Effector memory CD4-positive, alpha-beta T cell (primary cell): ENCODE measurements at regions not wholly inside any gene's neighbourhood (a gene's known extent, or its start where the extent isn't known, plus 50 kb on each side); places are given as distances from the start of the nearest gene placed in this dataset.

Source experiments
- DNase-seq, 3 donors: peaks; one replicate each; pipeline ENCODE4 v3.0.0-alpha.2; 2020
- H3K27ac ChIP-seq: 2 replicates; pipeline ENCODE4 v1.7.0; 2013; ENCODE audit warnings: mild to moderate bottlenecking, low read length, moderate library complexity; ENCODE audit not compliant: insufficient read depth, poor library complexity, severe bottlenecking
- H3K27me3 ChIP-seq: replicated peaks from 2 replicates; pipeline ENCODE4 v1.7.0; 2013; ENCODE audit warnings: mild to moderate bottlenecking, low read length; ENCODE audit not compliant: insufficient read depth, control insufficient read depth, poor library complexity, severe bottlenecking
- H3K36me3 ChIP-seq: 2 replicates; pipeline ENCODE4 v1.7.0; 2013; ENCODE audit warnings: mild to moderate bottlenecking, low read length, moderate library complexity; ENCODE audit not compliant: control insufficient read depth, insufficient read depth
- H3K4me1 ChIP-seq: 2 replicates; pipeline ENCODE4 v1.7.0; 2013; ENCODE audit warnings: low read length, mild to moderate bottlenecking; ENCODE audit not compliant: control insufficient read depth, insufficient read depth, poor library complexity, severe bottlenecking
- H3K4me3 ChIP-seq: 2 replicates; pipeline ENCODE4 v1.7.0; 2013; ENCODE audit warnings: low read length, low read depth, mild to moderate bottlenecking; ENCODE audit not compliant: insufficient read depth, poor library complexity, severe bottlenecking
- H3K9me3 ChIP-seq: 2 replicates; pipeline ENCODE4 v1.7.0; 2013; ENCODE audit warnings: mild to moderate bottlenecking, low read length, moderate library complexity; ENCODE audit not compliant: control insufficient read depth

DNA sequence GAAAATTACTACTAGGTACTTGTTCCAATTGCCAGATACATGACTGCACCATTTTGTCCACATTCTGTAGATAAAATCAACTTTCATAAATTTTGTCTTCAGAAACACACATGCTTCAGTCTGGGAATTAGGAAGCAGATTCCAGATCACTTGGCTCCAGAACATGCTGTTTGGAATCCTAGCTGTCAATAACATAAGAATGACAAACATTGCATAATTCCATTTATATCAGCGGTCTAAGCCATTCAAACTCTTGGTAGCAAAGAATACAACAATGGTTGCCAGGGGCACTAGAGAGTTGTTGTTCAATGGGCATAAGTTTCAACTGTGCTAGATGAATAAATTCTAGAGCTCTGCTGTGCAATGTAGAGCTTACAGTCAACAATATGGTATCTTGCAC, 1112.1 kb upstream of the AGA start:
- no peak overlapping the region for H3K4me3 ChIP-seq
- no peaks in the 10 kb centered on the region for H3K4me1 ChIP-seq
- H3K27ac ChIP-seq, result no peak overlapping the region
- no peaks in the 10 kb centered on the region for H3K27me3 ChIP-seq
- no peaks in the 10 kb centered on the region for H3K9me3 ChIP-seq
- H3K36me3 ChIP-seq, result no peaks in the 10 kb centered on the region
- no peak for DNase-seq

- Histone ChIP-seq H3K9me3 (no peaks in the 10 kb centered on the region), H3K27me3 (no peaks in the 10 kb centered on the region), H3K4me3 (no peak overlapping the region), H3K27ac (no peak overlapping the region), H3K36me3 (no peaks in the 10 kb centered on the region), H3K4me1 (no peaks in the 10 kb centered on the region)
- no peak for DNase-seq
These were observed 1114.6 kb upstream of the AGA start for GRCh38 chr4:178556796-178557195.

DNA sequence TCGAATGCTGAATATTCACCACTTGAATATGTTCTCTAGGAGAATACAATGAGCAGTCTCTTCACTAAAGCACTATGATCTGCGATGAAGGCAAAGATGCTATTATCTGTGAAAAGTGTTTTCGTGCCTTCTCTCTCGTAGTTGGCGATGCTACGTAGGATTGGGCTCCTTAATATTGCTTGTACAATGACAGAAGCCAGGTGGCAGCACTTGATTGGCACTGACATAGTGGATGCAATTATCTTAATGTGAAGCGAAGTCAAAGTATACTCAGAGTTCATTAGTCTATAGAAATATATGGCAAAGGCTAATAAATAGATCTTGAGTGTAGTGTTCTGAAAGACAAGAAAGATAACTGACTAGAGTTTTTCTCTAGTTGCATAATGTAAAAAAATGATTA, 1135.7 kb upstream of the AGA start:
- no peak for DNase-seq
- no peaks in the 10 kb centered on the region for H3K36me3 ChIP-seq
- no peak overlapping the region for H3K27ac ChIP-seq
- no peak overlapping the region for H3K4me3 ChIP-seq
- no peaks in the 10 kb centered on the region for H3K27me3 ChIP-seq
- H3K4me1 ChIP-seq, result no peaks in the 10 kb centered on the region
- no peaks in the 10 kb centered on the region for H3K9me3 ChIP-seq

DNA sequence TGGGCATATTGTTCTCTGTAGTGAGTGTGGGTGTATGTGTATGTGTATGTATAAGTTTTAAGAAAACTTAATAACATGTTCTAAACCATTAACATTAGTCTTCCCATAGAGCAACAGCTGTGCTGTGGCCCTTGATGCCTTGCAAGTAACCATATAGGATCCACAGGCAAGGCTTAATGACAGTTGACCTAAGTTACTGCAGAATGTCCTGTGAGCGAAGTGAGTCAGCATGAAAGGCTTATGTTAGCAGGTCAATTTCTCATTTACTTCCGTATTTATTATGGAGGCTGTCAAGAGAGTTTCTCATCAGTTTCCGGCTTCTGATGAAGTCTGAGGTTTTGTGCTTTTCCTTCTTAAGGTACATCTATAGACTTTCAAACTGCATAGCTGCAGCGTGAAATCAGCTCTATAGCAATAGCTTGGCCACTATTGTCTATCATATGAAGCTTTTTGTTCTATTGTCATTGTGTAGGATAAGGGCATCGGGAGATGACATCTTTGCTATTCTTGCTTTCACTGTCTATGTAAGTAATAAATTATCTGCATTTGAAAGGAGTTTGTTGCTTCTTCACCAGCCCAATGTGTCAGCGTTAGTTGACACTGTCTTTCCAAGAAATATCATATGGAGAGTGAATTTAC, 1153.4 kb upstream of the AGA start:
- H3K36me3 ChIP-seq, result no peaks in the 10 kb centered on the region
- no peaks in the 10 kb centered on the region for H3K9me3 ChIP-seq
- DNase-seq, result no peak
- no peaks in the 10 kb centered on the region for H3K4me1 ChIP-seq
- H3K4me3 ChIP-seq, result no peak overlapping the region
- no peak overlapping the region for H3K27ac ChIP-seq
- H3K27me3 ChIP-seq, result no peaks in the 10 kb centered on the region

GRCh38 chr4:178598672-178599071, 1156.4 kb upstream of the AGA start:
- H3K36me3 ChIP-seq, result no peaks in the 10 kb centered on the region
- DNase-seq, result no peak
- H3K9me3 ChIP-seq, result no peaks in the 10 kb centered on the region
- H3K4me3 ChIP-seq, result no peak overlapping the region
- H3K4me1 ChIP-seq, result no peaks in the 10 kb centered on the region
- no peak overlapping the region for H3K27ac ChIP-seq
- no peaks in the 10 kb centered on the region for H3K27me3 ChIP-seq

- H3K27ac ChIP-seq, result no peak overlapping the region
- no peaks in the 10 kb centered on the region for H3K4me1 ChIP-seq
- H3K36me3 ChIP-seq, result no peaks in the 10 kb centered on the region
- no peaks in the 10 kb centered on the region for H3K27me3 ChIP-seq
- H3K4me3 ChIP-seq, result no peak overlapping the region
- DNase-seq, result no peak
- H3K9me3 ChIP-seq, result no peaks in the 10 kb centered on the region
These were observed 1157.3 kb upstream of the AGA start for GRCh38 chr4:178599521-178599920.

- Histone ChIP-seq H3K27ac (no peak overlapping the region), H3K27me3 (no peaks in the 10 kb centered on the region), H3K4me1 (no peaks in the 10 kb centered on the region), H3K4me3 (no peak overlapping the region), H3K36me3 (no peaks in the 10 kb centered on the region), H3K9me3 (no peaks in the 10 kb centered on the region)
- no peak for DNase-seq
These were observed 1160.6 kb upstream of the AGA start for GRCh38 chr4:178602833-178603232.

DNA sequence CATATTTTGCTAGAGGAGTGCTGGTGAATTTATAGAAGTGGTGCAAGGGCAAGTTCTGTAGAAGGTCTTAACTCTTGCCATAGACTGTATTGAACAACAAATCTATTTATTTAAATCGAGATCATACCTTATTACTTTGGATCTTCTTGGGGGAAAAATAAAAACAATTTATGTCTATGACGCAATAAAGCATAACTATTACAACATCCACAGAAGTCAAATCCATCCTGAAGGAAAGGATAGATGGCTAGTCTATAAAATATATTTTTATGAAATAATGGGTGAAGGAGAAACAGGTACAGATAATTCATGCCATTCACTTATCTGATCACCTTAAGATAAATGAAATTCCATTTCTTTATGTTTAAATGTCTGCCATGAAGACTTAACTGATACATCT, 1168.8 kb upstream of the AGA start:
- DNase-seq, result no peak
- Histone ChIP-seq H3K27me3 (no peaks in the 10 kb centered on the region), H3K4me3 (no peak overlapping the region), H3K9me3 (no peaks in the 10 kb centered on the region), H3K36me3 (no peaks in the 10 kb centered on the region), H3K27ac (no peak overlapping the region), H3K4me1 (no peaks in the 10 kb centered on the region)

DNA sequence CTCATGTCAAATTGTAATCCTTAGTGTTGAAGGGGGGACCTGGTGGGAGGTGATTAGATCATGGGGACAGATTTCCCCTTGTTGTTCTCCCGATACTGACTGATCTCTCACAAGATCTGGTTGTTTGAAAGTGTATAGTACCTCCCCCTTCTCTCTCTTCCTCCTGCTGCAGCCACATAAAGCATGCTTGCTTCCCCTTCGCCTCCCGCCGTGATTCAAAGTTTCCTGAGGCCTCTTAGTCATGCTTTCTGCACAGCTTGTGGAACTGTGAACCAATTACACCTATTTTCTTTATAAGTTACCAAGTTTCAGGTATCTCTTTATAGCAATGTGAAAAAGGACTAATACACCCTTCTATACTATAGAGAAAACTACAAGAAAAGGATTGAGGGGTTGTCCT, 1170.5 kb upstream of the AGA start:
- no peak overlapping the region for H3K27ac ChIP-seq
- H3K9me3 ChIP-seq, result no peaks in the 10 kb centered on the region
- no peaks in the 10 kb centered on the region for H3K4me1 ChIP-seq
- H3K36me3 ChIP-seq, result no peaks in the 10 kb centered on the region
- no peak for DNase-seq
- no peak overlapping the region for H3K4me3 ChIP-seq
- no peaks in the 10 kb centered on the region for H3K27me3 ChIP-seq

DNA sequence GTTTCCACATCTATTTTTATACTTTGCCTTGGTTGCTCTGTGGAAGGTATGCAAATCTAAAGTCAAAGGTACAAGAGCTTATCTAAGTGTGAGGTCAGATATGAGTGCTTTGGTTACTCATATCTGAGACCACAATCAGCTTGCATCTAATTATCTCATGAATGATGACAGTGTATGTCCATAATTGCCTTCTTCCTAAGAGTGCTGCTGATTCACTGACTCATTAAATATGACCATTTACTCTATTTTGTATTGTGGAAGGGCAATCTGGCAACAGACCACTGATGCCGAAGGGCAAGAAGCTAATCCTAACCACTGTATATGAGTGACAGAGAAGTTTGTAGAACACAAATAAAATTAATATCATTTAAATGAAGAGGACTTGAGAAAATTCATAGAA, 1190.2 kb upstream of the AGA start:
- Histone ChIP-seq H3K27ac (no peak overlapping the region), H3K27me3 (no peaks in the 10 kb centered on the region), H3K4me3 (no peak overlapping the region), H3K9me3 (no peaks in the 10 kb centered on the region), H3K4me1 (no peaks in the 10 kb centered on the region), H3K36me3 (no peaks in the 10 kb centered on the region)
- DNase-seq, result no peak
